Adipocyte (in vitro differentiated cells): ENCODE measurements at regions not wholly inside any gene's neighbourhood (a gene's known extent, or its start where the extent isn't known, plus 50 kb on each side); places are given as distances from the start of the nearest gene placed in this dataset.
"Not testable (repeated sequence)": the region's sequence is repeated elsewhere in the genome, so short reads cannot be mapped to it uniquely, and the experiment has no call there.

Experiments
- DNase-seq: peaks from one replicate; pipeline ENCODE4 v3.0.0-alpha.2; 2015; ENCODE audit warnings: low read depth
- H3K27me3 ChIP-seq: replicated peaks from 2 replicates; pipeline ENCODE4 v1.7.0; 2013; ENCODE audit warnings: mild to moderate bottlenecking, low read length, moderate library complexity; ENCODE audit not compliant: control insufficient read depth, insufficient read depth
- H3K36me3 ChIP-seq: 2 replicates; pipeline ENCODE4 v1.7.0; 2013; ENCODE audit warnings: low read length, mild to moderate bottlenecking, moderate library complexity; ENCODE audit not compliant: control insufficient read depth, insufficient read depth, severe bottlenecking
- H3K4me1 ChIP-seq: 2 replicates; pipeline ENCODE4 v1.7.0; 2013; ENCODE audit warnings: mild to moderate bottlenecking, low read length, moderate library complexity; ENCODE audit not compliant: control insufficient read depth, insufficient read depth
- H3K4me3 ChIP-seq: 2 replicates; pipeline ENCODE4 v1.7.0; 2013; ENCODE audit warnings: mild to moderate bottlenecking, low read length, moderate library complexity
- H3K9ac ChIP-seq: 2 replicates; pipeline ENCODE4 v1.7.0; 2013; ENCODE audit warnings: mild to moderate bottlenecking, low read length, moderate library complexity
- H3K9me3 ChIP-seq: 2 replicates; pipeline ENCODE4 v1.7.0; 2013; ENCODE audit warnings: mild to moderate bottlenecking, low read length, moderate library complexity; ENCODE audit not compliant: control insufficient read depth

DNA sequence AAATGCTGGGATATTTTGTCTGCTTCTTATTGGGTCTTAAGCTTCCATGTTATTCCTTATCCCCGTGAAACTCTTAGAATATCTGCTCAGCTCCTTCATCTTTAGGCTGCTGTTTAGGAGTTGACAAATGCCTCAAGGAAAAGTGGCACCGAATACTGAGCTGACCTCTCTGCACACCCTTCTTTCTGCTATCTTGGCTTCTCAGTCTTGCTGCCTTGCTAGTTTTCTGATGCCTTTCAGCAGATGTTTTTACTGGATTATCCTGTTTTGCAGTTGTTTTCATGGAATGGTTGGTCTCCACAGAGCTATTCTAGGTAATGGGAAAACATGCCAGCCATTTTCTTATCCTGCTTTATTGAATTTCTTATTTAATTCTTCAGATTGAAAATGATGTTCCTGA lies 86.3 kb downstream of the GYPE start:
- no peak overlapping the region for H3K4me3 ChIP-seq
- no peaks in the 10 kb centered on the region for H3K36me3 ChIP-seq
- H3K4me1 ChIP-seq, result no peaks in the 10 kb centered on the region
- H3K9me3 ChIP-seq, result no peaks in the 10 kb centered on the region
- DNase-seq, result no peak
- H3K27me3 ChIP-seq, result no peaks in the 10 kb centered on the region
- H3K9ac ChIP-seq, result no peak overlapping the region

DNA sequence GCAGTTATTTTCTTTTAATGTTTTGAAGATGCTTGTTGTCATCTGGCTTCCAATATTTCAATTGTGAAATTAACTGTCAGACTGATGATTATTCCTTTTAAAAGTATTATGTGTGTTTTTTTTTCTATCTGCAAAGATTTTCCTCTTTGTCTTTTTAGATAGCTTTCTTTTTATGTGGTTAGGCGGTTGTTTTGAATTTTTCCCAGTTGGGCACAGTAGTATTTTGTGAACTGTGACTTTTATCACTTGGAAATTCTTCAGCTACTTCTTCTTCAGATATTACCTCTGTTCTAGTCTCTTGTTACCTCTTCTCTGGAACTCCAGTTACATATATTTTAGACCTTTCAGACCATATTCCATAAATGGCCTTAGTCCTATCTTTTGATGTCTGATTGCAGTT lies 87.5 kb downstream of the GYPE start:
- not testable (repeated sequence) for H3K9ac ChIP-seq, H3K9me3 ChIP-seq, H3K36me3 ChIP-seq, H3K4me3 ChIP-seq, H3K4me1 ChIP-seq, DNase-seq, H3K27me3 ChIP-seq

DNA sequence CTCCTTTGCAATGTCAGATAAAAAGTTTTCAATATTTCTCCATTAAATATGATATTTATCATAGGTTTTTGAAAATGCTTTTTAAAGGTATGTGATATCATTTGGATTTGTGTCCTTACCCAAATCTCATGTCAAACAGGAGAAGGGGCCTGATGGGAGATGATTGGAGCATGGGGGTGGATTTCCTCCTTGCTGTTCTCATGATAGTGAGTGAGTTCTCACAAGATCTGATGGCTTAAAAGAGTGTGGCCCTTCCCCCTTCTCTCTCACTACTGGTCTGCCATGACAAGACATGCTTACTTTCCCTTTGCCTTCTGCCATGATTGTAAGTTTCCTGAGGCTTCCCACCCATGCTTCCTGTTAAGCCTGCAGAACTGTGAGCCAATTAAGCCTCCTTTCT lies 90.0 kb downstream of the GYPE start:
- H3K9ac ChIP-seq, H3K27me3 ChIP-seq: not testable (repeated sequence)

GRCh38 chr4:143813431-143814154 lies 91.8 kb downstream of the GYPE start:
- not testable (repeated sequence) for H3K36me3 ChIP-seq, H3K9ac ChIP-seq, DNase-seq, H3K27me3 ChIP-seq, H3K9me3 ChIP-seq, H3K4me3 ChIP-seq, H3K4me1 ChIP-seq

More for the DNA sequence above, 90.0 kb downstream of the GYPE start:
- not testable (repeated sequence) for H3K4me1 ChIP-seq, H3K4me3 ChIP-seq, H3K9me3 ChIP-seq, H3K36me3 ChIP-seq, DNase-seq

DNA sequence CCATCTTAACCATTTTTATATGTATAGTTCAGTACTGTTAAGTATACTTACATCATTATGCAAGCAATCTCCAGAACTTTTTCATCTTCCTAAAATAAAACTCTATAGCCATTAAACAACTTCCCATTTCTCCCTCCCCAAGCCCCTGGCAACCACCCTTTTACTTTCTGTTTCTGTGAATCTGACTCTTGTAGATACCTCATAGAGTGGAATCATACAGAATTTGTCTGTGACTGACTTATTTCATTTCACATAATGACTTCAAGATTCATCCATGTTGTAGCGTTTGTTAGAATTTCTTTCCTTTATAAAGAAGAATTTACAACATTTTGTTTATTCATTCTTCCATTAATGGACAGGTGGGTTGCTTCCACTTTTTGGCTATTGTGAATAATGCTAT lies 91.2 kb upstream of the FREM3 start:
- not testable (repeated sequence) for H3K36me3 ChIP-seq, DNase-seq, H3K4me3 ChIP-seq, H3K9me3 ChIP-seq, H3K9ac ChIP-seq, H3K4me1 ChIP-seq, H3K27me3 ChIP-seq

DNA sequence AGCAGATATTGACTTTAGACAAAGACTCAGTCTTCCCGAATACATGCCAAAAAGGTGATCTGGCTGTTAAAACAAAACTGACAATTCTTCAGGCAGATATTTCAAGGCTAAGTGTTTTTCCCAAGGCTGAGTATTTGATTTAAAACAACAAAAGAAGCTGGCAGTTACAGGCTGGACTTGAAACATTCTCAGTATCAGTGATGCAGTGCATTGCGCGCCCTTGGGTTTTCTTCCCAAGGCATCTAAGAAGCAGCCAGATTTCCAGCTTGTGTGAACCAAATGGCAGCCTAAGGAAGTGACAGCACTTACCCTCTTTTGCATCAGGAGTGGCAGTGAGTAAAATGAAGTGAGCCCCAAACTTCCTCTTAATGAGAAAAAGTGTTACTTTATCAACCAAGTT lies 90.0 kb upstream of the FREM3 start:
- H3K9ac ChIP-seq, H3K4me3 ChIP-seq, H3K4me1 ChIP-seq, H3K27me3 ChIP-seq, H3K9me3 ChIP-seq, DNase-seq, H3K36me3 ChIP-seq: not testable (repeated sequence)

DNA sequence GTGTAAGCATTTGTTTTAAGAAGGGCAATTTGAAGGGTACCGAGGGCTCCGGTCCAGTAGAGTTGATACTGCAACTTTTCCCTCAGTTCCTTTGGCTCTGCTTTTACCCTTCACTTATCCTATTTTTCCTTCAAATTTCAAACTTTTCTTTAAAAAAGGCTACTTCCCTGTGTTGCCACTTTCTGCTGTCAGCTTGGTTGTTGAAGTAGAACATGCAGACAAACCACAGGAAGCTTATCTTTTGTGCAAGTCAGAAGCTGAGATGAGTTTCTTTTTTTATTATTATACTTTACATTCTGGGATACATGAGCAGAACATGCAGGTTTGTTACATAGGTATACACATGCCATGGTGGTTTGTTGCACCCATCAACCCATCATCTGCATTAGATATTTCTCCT lies 89.1 kb upstream of the FREM3 start:
- H3K4me3 ChIP-seq, DNase-seq, H3K36me3 ChIP-seq, H3K9ac ChIP-seq, H3K4me1 ChIP-seq, H3K27me3 ChIP-seq, H3K9me3 ChIP-seq: not testable (repeated sequence)

- H3K36me3 ChIP-seq, result no peaks in the 10 kb centered on the region
- peaks cover 4% of the 10 kb centered on the region for H3K4me1 ChIP-seq
- no peak for DNase-seq
- no peak overlapping the region for H3K4me3 ChIP-seq
- H3K9me3 ChIP-seq, result peaks cover 6% of the 10 kb centered on the region
- no peaks in the 10 kb centered on the region for H3K27me3 ChIP-seq
- H3K9ac ChIP-seq, result no peak overlapping the region
These were observed 84.1 kb upstream of the FREM3 start for GRCh38 chr4:143784567-143784966.

DNA sequence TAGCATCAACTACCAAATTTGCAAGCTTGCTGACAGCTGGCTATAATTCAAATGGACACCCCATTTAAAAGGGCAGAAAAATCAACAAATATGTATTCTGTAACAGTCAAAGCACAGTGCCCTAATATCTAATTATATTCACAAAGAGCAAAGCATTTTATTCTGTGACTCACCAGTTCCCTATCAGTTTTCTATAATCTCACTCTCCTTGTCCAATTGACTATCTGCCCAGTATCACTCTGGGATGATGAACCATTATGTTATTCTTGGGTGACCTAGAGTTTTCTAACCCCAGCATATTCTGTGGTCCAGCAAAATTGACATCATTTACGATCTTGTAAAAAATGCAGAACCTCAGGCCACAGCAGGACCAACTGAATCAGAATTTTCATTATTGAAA lies 82.0 kb upstream of the FREM3 start:
- H3K4me3 ChIP-seq, result no peak overlapping the region
- peaks cover 6% of the 10 kb centered on the region for H3K9me3 ChIP-seq
- peaks cover 4% of the 10 kb centered on the region for H3K4me1 ChIP-seq
- no peaks in the 10 kb centered on the region for H3K36me3 ChIP-seq
- H3K27me3 ChIP-seq, result no peaks in the 10 kb centered on the region
- no peak overlapping the region for H3K9ac ChIP-seq
- DNase-seq, result no peak

DNA sequence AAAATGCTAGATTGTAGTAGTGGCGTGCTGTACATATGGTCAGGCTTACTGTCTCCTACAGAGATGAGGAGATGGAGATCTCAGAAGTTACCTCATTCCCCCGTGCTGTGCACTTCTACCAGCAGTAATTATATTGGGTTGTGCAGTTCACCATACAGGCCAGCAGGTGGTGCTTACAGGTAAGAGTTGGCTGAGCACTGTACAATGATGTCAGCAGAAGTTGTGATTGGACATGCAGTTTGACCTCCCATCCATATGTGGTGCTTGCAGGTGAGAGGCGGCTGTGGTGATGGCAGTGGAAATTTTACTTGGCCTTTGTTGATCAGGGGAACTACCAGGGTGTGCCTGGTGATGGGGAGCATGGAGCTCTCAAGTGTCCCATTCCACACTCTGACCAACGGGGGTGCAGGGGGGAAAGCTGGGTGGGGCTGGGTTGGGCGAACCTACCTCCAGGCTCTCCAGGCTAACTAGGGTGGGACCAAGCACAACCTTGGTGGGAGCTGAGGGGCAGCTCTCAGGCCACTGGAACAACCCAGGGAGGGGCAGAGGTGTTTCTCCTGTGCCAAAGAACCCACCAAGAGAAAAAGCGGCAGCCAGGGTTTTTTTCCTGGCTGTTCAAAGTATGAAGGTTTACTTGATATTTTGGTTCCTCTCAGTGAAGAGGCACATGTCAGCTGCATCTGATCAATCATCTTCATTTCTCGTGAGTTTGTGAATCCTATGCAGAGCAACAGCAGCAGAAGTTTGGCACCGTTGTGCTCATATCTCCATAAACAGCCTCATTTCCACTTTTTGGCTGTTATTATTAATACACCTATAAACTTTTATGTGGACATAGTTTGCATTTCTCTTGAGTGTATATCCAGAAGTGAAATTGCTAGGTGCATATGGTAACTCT lies 73.8 kb upstream of the FREM3 start:
- DNase-seq, result peak; percentile 78
- peaks cover 21% of the 10 kb centered on the region for H3K4me1 ChIP-seq
- H3K9me3 ChIP-seq, result peaks cover 3% of the 10 kb centered on the region
- no peak overlapping the region for H3K4me3 ChIP-seq
- H3K36me3 ChIP-seq, result no peaks in the 10 kb centered on the region
- H3K27me3 ChIP-seq, result no peaks in the 10 kb centered on the region
- peak overlapping the region; percentile 40 for H3K9ac ChIP-seq

- H3K9me3 ChIP-seq, result peaks cover 3% of the 10 kb centered on the region
- no peaks in the 10 kb centered on the region for H3K36me3 ChIP-seq
- peak; percentile 23 for DNase-seq
- H3K4me3 ChIP-seq, result no peak overlapping the region
- no peaks in the 10 kb centered on the region for H3K27me3 ChIP-seq
- peaks cover 32% of the 10 kb centered on the region for H3K4me1 ChIP-seq
- peak overlapping the region; percentile 51 for H3K9ac ChIP-seq
These were observed 70.8 kb upstream of the FREM3 start for GRCh38 chr4:143771269-143771668.
